IMR-90 (cell line): ENCODE measurements at regions not wholly inside any gene's neighbourhood (a gene's known extent, or its start where the extent isn't known, plus 50 kb on each side); places are given as distances from the start of the nearest gene placed in this dataset.

Experiments used
- ATAC-seq: fragments of 200-7000 bp; cut with Tn5 transposase; 2 replicates; pipeline ENCODE4 v1.9.1; 2020; ENCODE audit warnings: low read depth, mild to moderate bottlenecking, moderate library complexity
- BruUV-seq: library from RNA; stranded (reverse); fragments of 400-500 nt; replicated peaks from 2 replicates; lab custom pipeline; 2021; lab: Mats Ljungman, UMichigan
- CTCF ChIA-PET: fragments of 300-600 bp; formaldehyde crosslinking; extraction: SDS; loops from one replicate; lab custom pipeline; 2021; ENCODE audit warnings: antibody characterized with exemption; lab: Yijun Ruan, JAX
- POLR2A ChIA-PET: fragments of 300-600 bp; sonication (Branson Sonifier 250); formaldehyde crosslinking; loops from one replicate; lab custom pipeline; 2022; ENCODE audit warnings: antibody characterized with exemption; ENCODE audit not compliant: unreplicated experiment; lab: Charles Lee
- DNase-seq: peaks from one replicate; pipeline ENCODE4 v3.0.0; 2013
- H2AFZ ChIP-seq: replicated peaks from 2 replicates; pipeline ENCODE3; 2013; ENCODE audit warnings: low read length, mild to moderate bottlenecking; ENCODE audit not compliant: poor library complexity
- H2AK5ac ChIP-seq: 2 replicates; pipeline ENCODE4 v1.6.1; 2013; ENCODE audit warnings: low read depth, low read length, inconsistent platforms
- H2AK9ac ChIP-seq: replicated peaks from 2 replicates; pipeline ENCODE3; 2013; ENCODE audit warnings: mild to moderate bottlenecking, low read depth, low read length, moderate library complexity; ENCODE audit not compliant: poor library complexity
- H2BK120ac ChIP-seq: 2 replicates; pipeline ENCODE4 v1.6.1; 2013; ENCODE audit warnings: low read depth, low read length, inconsistent platforms
- H2BK15ac ChIP-seq: 3 replicates; pipeline ENCODE4 v1.6.1; 2013; ENCODE audit warnings: low read depth, low read length, inconsistent platforms
- H2BK20ac ChIP-seq: 2 replicates; pipeline ENCODE4 v1.6.1; 2013; ENCODE audit warnings: low read depth, mild to moderate bottlenecking, inconsistent platforms, low read length, moderate library complexity
- H2BK5ac ChIP-seq: 2 replicates; pipeline ENCODE4 v1.6.1; 2013; ENCODE audit warnings: mild to moderate bottlenecking, low read depth, low read length, inconsistent platforms; ENCODE audit not compliant: poor library complexity, severe bottlenecking
- H3K14ac ChIP-seq: replicated peaks from 2 replicates; pipeline ENCODE4 v1.6.1; 2013; ENCODE audit warnings: low read depth, low read length, inconsistent platforms
- H3K18ac ChIP-seq: 2 replicates; pipeline ENCODE4 v1.6.1; 2013; ENCODE audit warnings: low read depth, low read length, control low read depth
- H3K23ac ChIP-seq: 2 replicates; pipeline ENCODE4 v1.6.1; 2013; ENCODE audit warnings: low read depth, low read length, inconsistent platforms
- H3K27ac ChIP-seq: 2 replicates; pipeline ENCODE4 v1.5.1; 2013; ENCODE audit warnings: mild to moderate bottlenecking, control low read depth, low read length; ENCODE audit not compliant: insufficient read depth
- H3K27me3 ChIP-seq: 2 replicates; pipeline ENCODE4 v1.6.1; 2013; ENCODE audit warnings: low read length; ENCODE audit not compliant: control insufficient read depth, insufficient read depth
- H3K36me3 ChIP-seq: 2 replicates; pipeline ENCODE4 v1.6.1; 2013; ENCODE audit warnings: low read length, mixed read lengths; ENCODE audit not compliant: control insufficient read depth, insufficient read depth
- H3K4ac ChIP-seq: 2 replicates; pipeline ENCODE4 v1.6.1; 2013; ENCODE audit warnings: low read depth, low read length, inconsistent platforms
- H3K4me1 ChIP-seq: 2 replicates; pipeline ENCODE4 v1.6.1; 2013; ENCODE audit warnings: low read length, mixed read lengths; ENCODE audit not compliant: control insufficient read depth, insufficient read depth
- H3K4me2 ChIP-seq: 2 replicates; pipeline ENCODE4 v1.6.1; 2013; ENCODE audit warnings: low read depth, mild to moderate bottlenecking, control low read depth, low read length, moderate library complexity
- H3K4me3 ChIP-seq: 2 replicates; pipeline ENCODE4 v1.5.1; 2013; ENCODE audit warnings: low read depth, mild to moderate bottlenecking, control low read depth, low read length, moderate library complexity; ENCODE audit not compliant: insufficient read depth
- H3K56ac ChIP-seq: 2 replicates; pipeline ENCODE4 v1.6.1; 2013; ENCODE audit warnings: low read length, inconsistent platforms; ENCODE audit not compliant: insufficient read depth; ENCODE audit errors: extremely low read depth
- H3K79me1 ChIP-seq, 2 experiments: 2 replicates each; pipeline ENCODE4 v1.6.1; 2013; ENCODE audit warnings: low read length in 2 of 2, inconsistent platforms in 1 of 2, low read depth in 1 of 2
- H3K9ac ChIP-seq: 2 replicates; pipeline ENCODE4 v1.6.1; 2013; ENCODE audit warnings: low read depth, low read length, control low read depth
- H3K9me1 ChIP-seq: 2 replicates; pipeline ENCODE4 v1.6.1; 2013; ENCODE audit warnings: low read length, inconsistent platforms; ENCODE audit not compliant: insufficient read depth
- H3K9me3 ChIP-seq: 2 replicates; pipeline ENCODE4 v1.6.1; 2013; ENCODE audit warnings: low read length; ENCODE audit not compliant: control insufficient read depth, insufficient read depth
- H4K20me1 ChIP-seq: 2 replicates; pipeline ENCODE4 v1.6.1; 2013; ENCODE audit warnings: low read length, inconsistent platforms; ENCODE audit not compliant: insufficient read depth
- H4K5ac ChIP-seq: 2 replicates; pipeline ENCODE4 v1.6.1; 2013; ENCODE audit warnings: mild to moderate bottlenecking, low read depth, low read length, control low read depth
- H4K8ac ChIP-seq, 2 experiments: 2 replicates each; pipeline ENCODE4 v1.6.1; 2013; ENCODE audit warnings: low read depth in 2 of 2, low read length in 2 of 2, control low read depth in 1 of 2, inconsistent platforms in 1 of 2
- H4K91ac ChIP-seq: 2 replicates; pipeline ENCODE4 v1.6.1; 2013; ENCODE audit warnings: low read depth, low read length, inconsistent platforms; ENCODE audit not compliant: insufficient read depth
- NFE2L2 ChIP-seq: fragments of 150-350 bp; IDR thresholded peaks from 2 replicates; pipeline ENCODE4 v1.6.1; 2016; ENCODE audit warnings: low read depth, mild to moderate bottlenecking, low read length
- RFX5 ChIP-seq: IDR thresholded peaks from 2 replicates; pipeline ENCODE4 v1.8.0; 2012; ENCODE audit warnings: low read depth, mild to moderate bottlenecking, low read length, moderate library complexity
- WGBS, 2 experiments: methylation state at CpG; one replicate each; pipeline versions ENCODE4 v1.1.5 to v1.1.7; 2013; ENCODE audit warnings: missing lambda C conversion rate in 2 of 2; ENCODE audit not compliant: insufficient read length in 1 of 2; ENCODE audit errors: extremely low coverage in 2 of 2; 5-methylcytosine and 5-hydroxymethylcytosine counted together
- dilution Hi-C: fragments of 300-500 bp; cut with HindIII; formaldehyde crosslinking; loops from one replicate; pipeline ENCODE4 v1.14.3; 2018; ENCODE audit warnings: low sequenced_read_pairs; ENCODE audit not compliant: unreplicated experiment
- in situ Hi-C: fragments of 300-500 bp; cut with MboI; formaldehyde crosslinking; loops from 3 replicates; pipeline ENCODE4 v1.14.3; 2019; ENCODE audit warnings: low sequenced_read_pairs, inconsistent platforms, mixed read lengths
- intact Hi-C: fragments of 100-400 bp; cut with micrococcal nuclease; formaldehyde crosslinking; loops from 2 replicates; pipeline ENCODE4 v1.10.0; 2022

DNA sequence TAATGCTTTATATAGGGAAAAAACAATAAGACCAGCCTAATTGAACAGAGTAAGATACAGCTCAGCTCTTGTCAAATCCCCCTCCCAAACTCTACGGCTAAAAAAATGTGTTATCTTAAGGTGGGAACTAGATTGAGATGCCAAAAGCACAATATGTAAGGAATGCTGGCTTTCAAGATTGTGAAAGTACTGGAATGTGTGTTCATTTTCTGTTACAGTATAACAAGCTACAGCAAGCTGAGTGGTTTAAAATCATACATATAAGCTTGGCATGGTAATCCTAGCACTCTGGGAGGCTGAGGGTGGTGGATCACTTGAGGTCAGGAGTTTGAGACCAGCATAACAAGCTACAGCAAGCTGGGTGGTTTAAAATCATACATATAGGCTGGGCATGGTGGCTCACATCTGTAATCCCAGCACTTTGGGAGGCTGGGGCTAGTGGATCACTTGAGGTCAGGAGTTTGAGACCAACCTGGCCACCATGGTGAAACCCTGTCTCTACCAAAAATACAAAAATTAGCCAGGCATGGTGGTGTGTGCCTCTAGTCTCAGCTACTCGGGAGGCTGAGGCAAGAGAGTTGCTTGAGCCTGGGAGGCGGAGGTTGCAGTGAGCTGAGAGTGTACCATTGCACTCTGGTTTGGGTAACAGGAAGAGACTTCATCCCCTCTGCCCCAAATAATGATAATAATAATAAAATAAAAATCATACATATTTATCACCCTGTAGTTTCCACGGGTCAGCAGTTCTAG, 297.7 kb downstream of the DOK5 start:
- ATAC-seq = no peak
- no CpG with 5 or more reads among the region's 4 CpGs for WGBS, 2 experiments
- TF ChIP-seq RFX5 (no peak), NFE2L2 (no peak)
- Histone ChIP-seq H4K20me1 (no peaks in the 10 kb centered on the region), H3K23ac (no peak overlapping the region), H3K27ac (no peak overlapping the region), H3K56ac (no peak overlapping the region), H3K36me3 (no peaks in the 10 kb centered on the region), H3K27me3 (no peaks in the 10 kb centered on the region), H4K91ac (no peak overlapping the region), H3K4ac (no peak overlapping the region), H2AFZ (no peak overlapping the region), H2BK120ac (no peak overlapping the region), H3K79me1 (no peaks in the 10 kb centered on the region), H2AK9ac (no peak overlapping the region), H2BK20ac (no peak overlapping the region), H3K14ac (no peak overlapping the region), H3K4me2 (no peak overlapping the region), H2BK15ac (no peak overlapping the region), H3K9ac (no peak overlapping the region), H4K5ac (no peak overlapping the region), H3K4me3 (no peak overlapping the region), H2BK5ac (no peak overlapping the region), H4K8ac (no peak overlapping the region), H3K9me1 (no peaks in the 10 kb centered on the region), H3K18ac (no peak overlapping the region), H3K9me3 (peaks cover 6% of the 10 kb centered on the region), H3K4me1 (no peaks in the 10 kb centered on the region), H2AK5ac (no peak overlapping the region)
- dilution Hi-C loops = no loop called here
- in situ Hi-C loops = no loop called here
- intact Hi-C loops = no loop called here
- ChIA-PET POLR2A (no interaction called here), CTCF (interaction anchor here (0.7 kb wide), 1 partner anchor 140 kb away, joined by 3 read pairs; no protein-coding TSS in a partner anchor)
- no peak for DNase-seq
- BruUV-seq = no TSS peak
